Neural progenitor cell (in vitro differentiated cells): ENCODE measurements at regions not wholly inside any gene's neighbourhood (a gene's known extent, or its start where the extent isn't known, plus 50 kb on each side); places are given as distances from the start of the nearest gene placed in this dataset.

Source experiments
- DNase-seq: peaks from one replicate; pipeline ENCODE4 v3.0.0-alpha.2; 2016; ENCODE audit warnings: low spot score
- H2AFZ ChIP-seq: fragments of 200-600 bp; sonication (generic); replicated peaks from 2 replicates; pipeline ENCODE4 v1.6.1; 2016; ENCODE audit warnings: antibody characterized with exemption
- H3F3A ChIP-seq: fragments of 200-600 bp; sonication (generic); 2 replicates; pipeline ENCODE4 v1.6.1; 2016; ENCODE audit warnings: antibody characterized with exemption, low read depth
- H3K27ac ChIP-seq: fragments of 200-600 bp; sonication (generic); 2 replicates; pipeline ENCODE4 v1.5.1; 2016; ENCODE audit warnings: mild to moderate bottlenecking
- H3K27me3 ChIP-seq: fragments of 200-600 bp; sonication (generic); 2 replicates; pipeline ENCODE4 v1.6.1; 2016; ENCODE audit warnings: mild to moderate bottlenecking, moderate library complexity
- H3K36me3 ChIP-seq: fragments of 200-600 bp; sonication (generic); 2 replicates; pipeline ENCODE4 v1.5.1; 2016
- H3K4me1 ChIP-seq: fragments of 200-600 bp; sonication (generic); 2 replicates; pipeline ENCODE4 v1.6.1; 2016; ENCODE audit warnings: mixed run types
- H3K4me2 ChIP-seq: fragments of 200-600 bp; sonication (generic); 2 replicates; pipeline ENCODE4 v1.6.1; 2016
- H3K4me3 ChIP-seq: fragments of 200-600 bp; sonication (generic); 2 replicates; pipeline ENCODE4 v1.5.1; 2016
- H3K79me2 ChIP-seq: fragments of 200-600 bp; sonication (generic); 2 replicates; pipeline ENCODE4 v1.6.1; 2016; ENCODE audit warnings: low read depth
- H3K9ac ChIP-seq: fragments of 200-600 bp; sonication (generic); 2 replicates; pipeline ENCODE4 v1.6.1; 2016
- H3K9me3 ChIP-seq: fragments of 200-600 bp; sonication (generic); 2 replicates; pipeline ENCODE4 v1.5.1; 2016; ENCODE audit warnings: low read depth
- H4K20me1 ChIP-seq: fragments of 200-600 bp; sonication (generic); 2 replicates; pipeline ENCODE4 v1.6.1; 2016; ENCODE audit warnings: low read depth
- H3K27ac Mint-ChIP-seq: 3 replicates; pipeline ENCODE4 v1.8.0; 2021; ENCODE audit warnings: mixed read lengths
- H3K27me3 Mint-ChIP-seq: 2 replicates; pipeline ENCODE4 v1.8.0; 2022; ENCODE audit warnings: low read depth, mild to moderate bottlenecking, inconsistent platforms, moderate library complexity, mixed read lengths; ENCODE audit not compliant: insufficient read depth
- H3K36me3 Mint-ChIP-seq: 3 replicates; pipeline ENCODE4 v1.8.0; 2021; ENCODE audit warnings: mixed read lengths
- H3K4me1 Mint-ChIP-seq: 3 replicates; pipeline ENCODE4 v1.8.0; 2021; ENCODE audit warnings: mixed read lengths
- H3K4me3 Mint-ChIP-seq: 3 replicates; pipeline ENCODE4 v1.8.0; 2021; ENCODE audit warnings: mild to moderate bottlenecking, moderate library complexity, mixed read lengths
- H3K9me3 Mint-ChIP-seq: 3 replicates; pipeline ENCODE4 v1.8.0; 2020; ENCODE audit warnings: mixed read lengths
- CTCF ChIP-seq: fragments of 200-600 bp; sonication (generic); IDR thresholded peaks from 2 replicates; pipeline ENCODE4 v1.5.1; 2017; ENCODE audit warnings: antibody characterized with exemption, mild to moderate bottlenecking
- EZH2 ChIP-seq: fragments of 200-600 bp; sonication (generic); IDR thresholded peaks from 2 replicates; pipeline ENCODE4 v1.6.1; 2017; ENCODE audit warnings: antibody characterized with exemption, mild to moderate bottlenecking, moderate library complexity
- EZH2phosphoT487 ChIP-seq: fragments of 200-600 bp; sonication (generic); IDR thresholded peaks from 2 replicates; pipeline ENCODE4 v1.6.1; 2017; ENCODE audit warnings: antibody characterized with exemption

- no peaks in the 10 kb centered on the region for H3K4me1 ChIP-seq
- no peaks in the 10 kb centered on the region for H3K79me2 ChIP-seq
- no peaks in the 10 kb centered on the region for H3K27me3 ChIP-seq
- H2AFZ ChIP-seq, result no peak overlapping the region
- no peaks in the 10 kb centered on the region for H3K27me3 Mint-ChIP-seq
- H3K36me3 Mint-ChIP-seq, result no peaks in the 10 kb centered on the region
- H3K4me1 Mint-ChIP-seq, result peaks cover 4% of the 10 kb centered on the region
- DNase-seq, result no peak
- no peak overlapping the region for H3K27ac Mint-ChIP-seq
- H3K4me3 ChIP-seq, result no peak overlapping the region
- H3K27ac ChIP-seq, result no peak overlapping the region
- peaks cover 14% of the 10 kb centered on the region for H3K9me3 Mint-ChIP-seq
- H3K9me3 ChIP-seq, result no peaks in the 10 kb centered on the region
- no peaks in the 10 kb centered on the region for H4K20me1 ChIP-seq
- no peaks in the 10 kb centered on the region for H3F3A ChIP-seq
- H3K4me3 Mint-ChIP-seq, result no peak overlapping the region
- H3K4me2 ChIP-seq, result no peak overlapping the region
- H3K9ac ChIP-seq, result no peak overlapping the region
- no peaks in the 10 kb centered on the region for H3K36me3 ChIP-seq
- TF ChIP-seq CTCF (no peak), EZH2 (no peak), EZH2phosphoT487 (no peak)
Observed at GRCh38 chr15:56804279-56804678, 71.0 kb upstream of the ZNF280D start.

GRCh38 chr15:56802161-56802560, 68.9 kb upstream of the ZNF280D start:
- no peaks in the 10 kb centered on the region for H3K27me3 ChIP-seq
- no peak for TF ChIP-seq EZH2phosphoT487
- no peak for TF ChIP-seq CTCF
- no peak for TF ChIP-seq EZH2
- H3K4me2 ChIP-seq, result no peak overlapping the region
- peaks cover 4% of the 10 kb centered on the region for H3K4me1 Mint-ChIP-seq
- no peak overlapping the region for H3K9ac ChIP-seq
- peaks cover 2% of the 10 kb centered on the region for H3K9me3 Mint-ChIP-seq
- H3K27ac Mint-ChIP-seq, result no peak overlapping the region
- H2AFZ ChIP-seq, result no peak overlapping the region
- no peak overlapping the region for H3K27ac ChIP-seq
- H4K20me1 ChIP-seq, result no peaks in the 10 kb centered on the region
- DNase-seq, result no peak
- H3K4me1 ChIP-seq, result no peaks in the 10 kb centered on the region
- H3K4me3 Mint-ChIP-seq, result no peak overlapping the region
- no peaks in the 10 kb centered on the region for H3K79me2 ChIP-seq
- H3K27me3 Mint-ChIP-seq, result peaks cover 2% of the 10 kb centered on the region
- H3K36me3 ChIP-seq, result no peaks in the 10 kb centered on the region
- H3K36me3 Mint-ChIP-seq, result no peaks in the 10 kb centered on the region
- H3F3A ChIP-seq, result no peaks in the 10 kb centered on the region
- H3K4me3 ChIP-seq, result no peak overlapping the region
- H3K9me3 ChIP-seq, result no peaks in the 10 kb centered on the region

GRCh38 chr15:56798639-56799038, 65.3 kb upstream of the ZNF280D start:
- Mint-ChIP-seq H3K27me3 (peaks cover 2% of the 10 kb centered on the region), H3K4me3 (no peak overlapping the region), H3K4me1 (no peaks in the 10 kb centered on the region), H3K27ac (no peak overlapping the region), H3K36me3 (no peaks in the 10 kb centered on the region), H3K9me3 (peaks cover 4% of the 10 kb centered on the region)
- Histone ChIP-seq H3K27ac (no peak overlapping the region), H3K4me2 (no peak overlapping the region), H3F3A (no peaks in the 10 kb centered on the region), H3K9me3 (no peaks in the 10 kb centered on the region), H4K20me1 (no peaks in the 10 kb centered on the region), H2AFZ (no peak overlapping the region), H3K79me2 (no peaks in the 10 kb centered on the region), H3K36me3 (no peaks in the 10 kb centered on the region), H3K4me3 (no peak overlapping the region), H3K27me3 (no peaks in the 10 kb centered on the region), H3K4me1 (no peaks in the 10 kb centered on the region), H3K9ac (no peak overlapping the region)
- TF ChIP-seq CTCF, result no peak
- no peak for TF ChIP-seq EZH2
- no peak for TF ChIP-seq EZH2phosphoT487
- no peak for DNase-seq
